Endodermal cell (in vitro differentiated cells): ENCODE measurements at regions not wholly inside any gene's neighbourhood (a gene's known extent, or its start where the extent isn't known, plus 50 kb on each side); places are given as distances from the start of the nearest gene placed in this dataset.

ENCODE experiments used
- DNase-seq: peaks from one replicate; pipeline ENCODE4 v3.0.0-alpha.2; 2017
- H3K27ac ChIP-seq: 2 replicates; pipeline ENCODE4 v1.5.1; 2013; ENCODE audit warnings: mild to moderate bottlenecking, low read depth, low read length, moderate library complexity
- H3K27me3 ChIP-seq: 2 replicates; pipeline ENCODE4 v1.6.1; 2013; ENCODE audit warnings: mild to moderate bottlenecking, low read length, moderate library complexity; ENCODE audit not compliant: insufficient read depth, control insufficient read depth, poor library complexity, severe bottlenecking
- H3K36me3 ChIP-seq: 2 replicates; pipeline ENCODE4 v1.7.0; 2013; ENCODE audit warnings: mild to moderate bottlenecking, low read length, moderate library complexity; ENCODE audit not compliant: control insufficient read depth, insufficient read depth
- H3K4me1 ChIP-seq: one replicate; pipeline ENCODE4 v1.7.0; 2013; ENCODE audit warnings: low read length; ENCODE audit not compliant: control insufficient read depth, insufficient read depth
- H3K4me3 ChIP-seq: 2 replicates; pipeline ENCODE4 v1.5.1; 2013; ENCODE audit warnings: mild to moderate bottlenecking, low read length, moderate library complexity
- H3K9ac ChIP-seq: 2 replicates; pipeline ENCODE4 v1.6.1; 2013; ENCODE audit warnings: mild to moderate bottlenecking, low read length, moderate library complexity; ENCODE audit not compliant: poor library complexity, severe bottlenecking; ENCODE audit errors: extremely low read depth
- H3K9me3 ChIP-seq: 2 replicates; pipeline ENCODE4 v1.6.1; 2013; ENCODE audit warnings: mild to moderate bottlenecking, low read length, moderate library complexity; ENCODE audit not compliant: control insufficient read depth
- H3K27ac Mint-ChIP-seq: 2 replicates; pipeline ENCODE4 v1.8.0; 2020; ENCODE audit warnings: mixed read lengths
- H3K27me3 Mint-ChIP-seq: 2 replicates; pipeline ENCODE4 v1.8.0; 2021; ENCODE audit warnings: mild to moderate bottlenecking, mixed read lengths; ENCODE audit not compliant: insufficient read depth
- H3K36me3 Mint-ChIP-seq: 2 replicates; pipeline ENCODE4 v1.8.0; 2020; ENCODE audit warnings: low read depth, mixed read lengths
- H3K4me1 Mint-ChIP-seq: 2 replicates; pipeline ENCODE4 v1.8.0; 2020; ENCODE audit warnings: mixed read lengths
- H3K4me3 Mint-ChIP-seq: 2 replicates; pipeline ENCODE4 v1.8.0; 2020; ENCODE audit warnings: mild to moderate bottlenecking, moderate library complexity, mixed read lengths
- H3K9me3 Mint-ChIP-seq: 2 replicates; pipeline ENCODE4 v1.8.0; 2020; ENCODE audit warnings: mild to moderate bottlenecking, mixed read lengths
- CTCF ChIP-seq: fragments of 200-600 bp; sonication (generic); conservative IDR thresholded peaks from 2 replicates; pipeline ENCODE4 v1.5.0; 2021; ENCODE audit warnings: antibody characterized with exemption, mild to moderate bottlenecking
- WGBS, 2 experiments: methylation state at CpG; one replicate each; pipeline versions ENCODE4 v1.1.5 to v1.1.7; 2013; ENCODE audit warnings: missing lambda C conversion rate in 2 of 2, mixed read lengths in 1 of 2; ENCODE audit not compliant: insufficient coverage in 1 of 2, insufficient read length in 1 of 2; 5-methylcytosine and 5-hydroxymethylcytosine counted together

GRCh38 chr6:106765496-106765895, 136.1 kb downstream of the QRSL1 start:
- no peak for TF ChIP-seq CTCF

GRCh38 chr6:106764353-106764980, 135.1 kb downstream of the QRSL1 start:
- Mint-ChIP-seq H3K9me3 (peaks cover 18% of the 10 kb centered on the region), H3K27ac (no peak overlapping the region), H3K4me3 (no peak overlapping the region), H3K36me3 (no peaks in the 10 kb centered on the region), H3K27me3 (no peaks in the 10 kb centered on the region), H3K4me1 (no peaks in the 10 kb centered on the region)
- Histone ChIP-seq H3K27ac (no peak overlapping the region), H3K36me3 (no peaks in the 10 kb centered on the region), H3K4me1 (no peaks in the 10 kb centered on the region), H3K9me3 (peaks cover 4% of the 10 kb centered on the region), H3K4me3 (no peak overlapping the region), H3K9ac (no peak overlapping the region), H3K27me3 (no peaks in the 10 kb centered on the region)
- TF ChIP-seq CTCF, result no peak
- 78 to 89% methylated on average over 2 of the region's 2 CpGs for WGBS, 2 experiments
- no peak for DNase-seq

More at GRCh38 chr6:106765496-106765895, 136.1 kb downstream of the QRSL1 start:
- H3K27me3 Mint-ChIP-seq, result no peaks in the 10 kb centered on the region
- peaks cover 23% of the 10 kb centered on the region for H3K9me3 Mint-ChIP-seq
- no peak overlapping the region for H3K4me3 Mint-ChIP-seq
- H3K27me3 ChIP-seq, result no peaks in the 10 kb centered on the region
- no peak overlapping the region for H3K4me3 ChIP-seq
- no peak overlapping the region for H3K9ac ChIP-seq
- H3K4me1 Mint-ChIP-seq, result no peaks in the 10 kb centered on the region
- DNase-seq, result no peak
- WGBS, 2 experiments, result 97 to 100% methylated on average over 2 of the region's 2 CpGs
- H3K4me1 ChIP-seq, result no peaks in the 10 kb centered on the region
- peaks cover 13% of the 10 kb centered on the region for H3K9me3 ChIP-seq
- H3K36me3 Mint-ChIP-seq, result no peaks in the 10 kb centered on the region
- no peak overlapping the region for H3K27ac ChIP-seq
- no peak overlapping the region for H3K27ac Mint-ChIP-seq
- no peaks in the 10 kb centered on the region for H3K36me3 ChIP-seq

GRCh38 chr6:106763361-106763760, 134.0 kb downstream of the QRSL1 start:
- Mint-ChIP-seq H3K4me3 (no peak overlapping the region), H3K36me3 (no peaks in the 10 kb centered on the region), H3K27ac (no peak overlapping the region), H3K4me1 (no peaks in the 10 kb centered on the region), H3K27me3 (no peaks in the 10 kb centered on the region), H3K9me3 (peaks cover 20% of the 10 kb centered on the region)
- no peaks in the 10 kb centered on the region for H3K4me1 ChIP-seq
- H3K27ac ChIP-seq, result no peak overlapping the region
- DNase-seq, result no peak
- no peak overlapping the region for H3K4me3 ChIP-seq
- H3K9ac ChIP-seq, result no peak overlapping the region
- no peaks in the 10 kb centered on the region for H3K36me3 ChIP-seq
- no peaks in the 10 kb centered on the region for H3K27me3 ChIP-seq
- no peak for TF ChIP-seq CTCF
- H3K9me3 ChIP-seq, result peaks cover 10% of the 10 kb centered on the region
